ENCODE measurements at regions not wholly inside any gene's neighbourhood (a gene's known extent, or its start where the extent isn't known, plus 50 kb on each side); places are given as distances from the start of the nearest gene placed in this dataset.

DNA sequence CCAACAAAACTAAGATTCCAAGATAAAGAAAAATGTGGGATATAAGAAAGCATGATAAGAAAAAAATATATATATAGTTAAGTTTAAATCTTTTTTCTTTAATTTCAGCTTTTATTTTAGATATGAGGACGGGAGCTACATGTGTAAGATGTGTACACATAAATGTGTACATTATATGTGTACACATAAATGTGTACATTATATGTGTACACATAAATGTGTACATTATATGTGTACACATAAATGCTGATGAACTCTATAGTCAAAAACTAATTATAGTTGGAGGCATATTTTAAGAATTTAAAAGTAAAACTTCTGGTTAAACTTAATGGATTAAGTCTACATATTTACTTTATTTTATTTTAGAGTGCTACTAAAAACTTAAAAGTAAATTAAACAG lies 123.6 kb downstream of the BTG1 start:
- H3K4me1 ChIP-seq = no peaks in the 10 kb centered on the region
- no peak for DNase-seq
- no peaks in the 10 kb centered on the region for H3K36me3 ChIP-seq
- H3K27me3 ChIP-seq = no peaks in the 10 kb centered on the region
- TF ChIP-seq POLR2A (IDR thresholded peaks at IDR 0.05) (no peak), POLR2AphosphoS5 (IDR thresholded peaks at IDR 0.05) (no peak), EP300 (IDR thresholded peaks at IDR 0.05; ENCODE audit: low read depth) (no peak)
- no peaks in the 10 kb centered on the region for H3K9me3 ChIP-seq
- no peak overlapping the region for H3K4me3 ChIP-seq
- intact Hi-C loops (cut with DNase I; ENCODE audit: low total_unique reads) = no loop called here
- WGBS, 2 donors (ENCODE audit: low coverage in 1 of 2) = 80 to 93% methylated on average over 1 of the region's 1 CpG
- in situ Hi-C loops (cut with MboI; ENCODE audit: low pct_ligation_motif_present in 1 of 4, low pct_unique_long_range_greater_than_20kb in 1 of 4, low sequenced_read_pairs in 3 of 4) = no loop called here
- H3K27ac ChIP-seq = no peak overlapping the region

DNA sequence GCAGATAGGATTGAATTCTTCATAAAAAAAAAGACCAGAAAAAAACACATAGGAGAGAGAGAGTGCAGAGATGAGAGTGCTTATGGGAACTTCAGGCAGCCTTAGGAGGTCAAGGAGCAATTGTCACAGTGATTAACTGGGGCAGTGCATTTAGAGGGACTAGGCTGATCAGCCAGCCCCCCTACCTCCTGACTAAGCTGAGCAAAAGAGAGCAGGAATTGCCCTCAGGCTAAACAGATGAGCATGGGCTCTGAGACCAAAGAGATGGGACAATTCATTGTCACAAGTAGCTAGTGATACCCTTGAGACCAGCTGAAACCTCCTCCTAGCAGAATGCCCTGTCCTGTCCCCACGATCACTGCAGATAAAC lies 124.0 kb downstream of the BTG1 start:
- DNase-seq = no peak
- Histone ChIP-seq H3K27ac (no peak overlapping the region), H3K4me3 (no peak overlapping the region), H3K27me3 (no peaks in the 10 kb centered on the region), H3K9me3 (no peaks in the 10 kb centered on the region), H3K36me3 (no peaks in the 10 kb centered on the region), H3K4me1 (no peaks in the 10 kb centered on the region)
- TF ChIP-seq CTCF (IDR thresholded peaks at IDR 0.05) (no peak), POLR2A (IDR thresholded peaks at IDR 0.05) (no peak), EP300 (IDR thresholded peaks at IDR 0.05; ENCODE audit: low read depth) (no peak), POLR2AphosphoS5 (IDR thresholded peaks at IDR 0.05) (no peak)
- 100% methylated on average over 1 of the region's 1 CpG for WGBS, 2 donors (ENCODE audit: low coverage in 1 of 2)
- intact Hi-C loops (cut with DNase I; ENCODE audit: low total_unique reads) = no loop called here
- in situ Hi-C loops (cut with MboI; ENCODE audit: low pct_ligation_motif_present in 1 of 4, low pct_unique_long_range_greater_than_20kb in 1 of 4, low sequenced_read_pairs in 3 of 4) = no loop called here

- Histone ChIP-seq H3K9me3 (no peaks in the 10 kb centered on the region), H3K4me3 (no peak overlapping the region), H3K36me3 (no peaks in the 10 kb centered on the region), H3K27ac (no peak overlapping the region), H3K4me1 (no peaks in the 10 kb centered on the region), H3K27me3 (no peaks in the 10 kb centered on the region)
- DNase-seq = no peak
- TF ChIP-seq POLR2A (IDR thresholded peaks at IDR 0.05) = no peak
- TF ChIP-seq EP300 (IDR thresholded peaks at IDR 0.05; ENCODE audit: low read depth) = no peak
- no peak for TF ChIP-seq POLR2AphosphoS5 (IDR thresholded peaks at IDR 0.05)
- no peak for TF ChIP-seq CTCF (IDR thresholded peaks at IDR 0.05)
- WGBS, 2 donors (ENCODE audit: low coverage in 1 of 2) = 64 to 68% methylated on average over 3 to 6 of the region's 6 CpGs
- in situ Hi-C loops (cut with MboI; ENCODE audit: low pct_ligation_motif_present in 1 of 4, low pct_unique_long_range_greater_than_20kb in 1 of 4, low sequenced_read_pairs in 3 of 4) (no loop called here), intact Hi-C loops (cut with DNase I; ENCODE audit: low total_unique reads) (no loop called here)
Measured at GRCh38 chr12:92020983-92021665, 124.5 kb downstream of the BTG1 start.

GRCh38 chr12:92019491-92020277 lies 126.0 kb downstream of the BTG1 start:
- no peak for DNase-seq
- intact Hi-C loops (cut with DNase I; ENCODE audit: low total_unique reads) = no loop called here
- WGBS, 2 donors (ENCODE audit: low coverage in 1 of 2) = 86 to 94% methylated on average over 3 of the region's 3 CpGs

More at GRCh38 chr12:92019491-92020277, 126.0 kb downstream of the BTG1 start:
- H3K36me3 ChIP-seq = no peaks in the 10 kb centered on the region
- in situ Hi-C loops (cut with MboI; ENCODE audit: low pct_ligation_motif_present in 1 of 4, low pct_unique_long_range_greater_than_20kb in 1 of 4, low sequenced_read_pairs in 3 of 4) = no loop called here
- H3K27me3 ChIP-seq = no peaks in the 10 kb centered on the region
- H3K9me3 ChIP-seq = no peaks in the 10 kb centered on the region
- no peaks in the 10 kb centered on the region for H3K4me1 ChIP-seq
- TF ChIP-seq POLR2AphosphoS5 (IDR thresholded peaks at IDR 0.05) (no peak), POLR2A (IDR thresholded peaks at IDR 0.05) (no peak), CTCF (IDR thresholded peaks at IDR 0.05) (no peak), EP300 (IDR thresholded peaks at IDR 0.05; ENCODE audit: low read depth) (no peak)
- no peak overlapping the region for H3K27ac ChIP-seq
- H3K4me3 ChIP-seq = no peak overlapping the region
